C4-2B (cell line): ENCODE measurements at regions not wholly inside any gene's neighbourhood (a gene's known extent, or its start where the extent isn't known, plus 50 kb on each side); places are given as distances from the start of the nearest gene placed in this dataset.

ENCODE experiments used
- ZFX ChIP-seq: fragments of 450-650 bp; IDR thresholded peaks from 2 replicates; pipeline ENCODE4 v1.6.1; 2017
- TF ChIP-seq, protein P1 (sequence below): fragments of 450-650 bp; conservative IDR thresholded peaks from 2 replicates; pipeline ENCODE4 v1.5.1; 2017; ENCODE audit warnings: mild to moderate bottlenecking

DNA sequence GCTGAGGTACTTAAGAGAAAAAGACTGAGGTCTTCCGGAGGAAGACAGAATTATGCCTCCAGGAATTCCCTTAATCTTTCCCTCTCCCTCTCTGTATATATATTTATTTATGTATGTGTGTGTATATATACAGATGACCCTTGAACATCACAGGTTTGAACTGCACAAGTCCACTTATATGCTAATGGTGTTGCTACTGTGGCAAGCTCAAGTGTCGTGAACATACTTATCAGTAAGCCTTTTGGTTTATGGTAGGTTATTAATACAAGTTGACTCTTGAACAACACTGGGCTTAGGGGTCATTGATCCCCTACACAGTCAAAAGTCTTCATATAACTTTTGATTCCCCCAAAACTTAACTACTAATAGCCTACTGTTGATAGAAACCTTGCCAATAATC lies 106.8 kb downstream of the NUDT12 start:
- TF ChIP-seq, protein P1, sequence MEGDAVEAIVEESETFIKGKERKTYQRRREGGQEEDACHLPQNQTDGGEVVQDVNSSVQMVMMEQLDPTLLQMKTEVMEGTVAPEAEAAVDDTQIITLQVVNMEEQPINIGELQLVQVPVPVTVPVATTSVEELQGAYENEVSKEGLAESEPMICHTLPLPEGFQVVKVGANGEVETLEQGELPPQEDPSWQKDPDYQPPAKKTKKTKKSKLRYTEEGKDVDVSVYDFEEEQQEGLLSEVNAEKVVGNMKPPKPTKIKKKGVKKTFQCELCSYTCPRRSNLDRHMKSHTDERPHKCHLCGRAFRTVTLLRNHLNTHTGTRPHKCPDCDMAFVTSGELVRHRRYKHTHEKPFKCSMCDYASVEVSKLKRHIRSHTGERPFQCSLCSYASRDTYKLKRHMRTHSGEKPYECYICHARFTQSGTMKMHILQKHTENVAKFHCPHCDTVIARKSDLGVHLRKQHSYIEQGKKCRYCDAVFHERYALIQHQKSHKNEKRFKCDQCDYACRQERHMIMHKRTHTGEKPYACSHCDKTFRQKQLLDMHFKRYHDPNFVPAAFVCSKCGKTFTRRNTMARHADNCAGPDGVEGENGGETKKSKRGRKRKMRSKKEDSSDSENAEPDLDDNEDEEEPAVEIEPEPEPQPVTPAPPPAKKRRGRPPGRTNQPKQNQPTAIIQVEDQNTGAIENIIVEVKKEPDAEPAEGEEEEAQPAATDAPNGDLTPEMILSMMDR: no peak
- TF ChIP-seq ZFX: no peak
